ENCODE measurements at regions not wholly inside any gene's neighbourhood (a gene's known extent, or its start where the extent isn't known, plus 50 kb on each side); places are given as distances from the start of the nearest gene placed in this dataset.

GRCh38 chr2:40535972-40536371, 84.1 kb upstream of the SLC8A1 start:
- intact Hi-C loops (cut with DNase I; ENCODE audit: low total_unique reads), result no loop called here
- Histone ChIP-seq H3K9me3 (no peaks in the 10 kb centered on the region), H3K27ac (no peak overlapping the region), H3K36me3 (no peaks in the 10 kb centered on the region), H3K4me1 (no peaks in the 10 kb centered on the region), H3K27me3 (no peaks in the 10 kb centered on the region), H3K4me3 (no peak overlapping the region)
- no peak for DNase-seq
- TF ChIP-seq CTCF (IDR thresholded peaks at IDR 0.05) (no peak), EP300 (IDR thresholded peaks at IDR 0.05) (no peak), POLR2A (IDR thresholded peaks at IDR 0.05) (no peak), POLR2AphosphoS5 (IDR thresholded peaks at IDR 0.05) (no peak)
- WGBS, 5 donors, result 77 to 86% (median 81%) methylated on average over 4 of the region's 4 CpGs

- no peak for TF ChIP-seq POLR2AphosphoS5 (IDR thresholded peaks at IDR 0.05)
- no peak for TF ChIP-seq CTCF (IDR thresholded peaks at IDR 0.05)
- TF ChIP-seq POLR2A (IDR thresholded peaks at IDR 0.05), result no peak
- no peaks in the 10 kb centered on the region for H3K4me1 ChIP-seq
- H3K9me3 ChIP-seq, result no peaks in the 10 kb centered on the region
- intact Hi-C loops (cut with DNase I; ENCODE audit: low total_unique reads), result no loop called here
- H3K27ac ChIP-seq, result no peak overlapping the region
- peak in 1 of 2 donors; percentile 19 for DNase-seq
- 40 to 67% (median 47%) methylated on average over 3 of the region's 3 CpGs for WGBS, 5 donors
- no peaks in the 10 kb centered on the region for H3K36me3 ChIP-seq
- H3K4me3 ChIP-seq, result no peak overlapping the region
- no peaks in the 10 kb centered on the region for H3K27me3 ChIP-seq
These were observed 88.1 kb upstream of the SLC8A1 start for GRCh38 chr2:40540026-40540425.

- WGBS, 5 donors, result 37 to 59% (median 47%) methylated on average over 2 of the region's 2 CpGs
- no peak overlapping the region for H3K4me3 ChIP-seq
- TF ChIP-seq POLR2A (IDR thresholded peaks at IDR 0.05), result no peak
- no peak for TF ChIP-seq EP300 (IDR thresholded peaks at IDR 0.05)
- TF ChIP-seq CTCF (IDR thresholded peaks at IDR 0.05), result no peak
- no peak for TF ChIP-seq POLR2AphosphoS5 (IDR thresholded peaks at IDR 0.05)
- no peaks in the 10 kb centered on the region for H3K4me1 ChIP-seq
- intact Hi-C loops (cut with DNase I; ENCODE audit: low total_unique reads), result no loop called here
- no peaks in the 10 kb centered on the region for H3K27me3 ChIP-seq
- no peaks in the 10 kb centered on the region for H3K9me3 ChIP-seq
- no peak for DNase-seq
- no peak overlapping the region for H3K27ac ChIP-seq
- no peaks in the 10 kb centered on the region for H3K36me3 ChIP-seq
These were observed 91.5 kb upstream of the SLC8A1 start for GRCh38 chr2:40543381-40543780.

- H3K36me3 ChIP-seq, result no peaks in the 10 kb centered on the region
- no peaks in the 10 kb centered on the region for H3K27me3 ChIP-seq
- no peaks in the 10 kb centered on the region for H3K4me1 ChIP-seq
- no peaks in the 10 kb centered on the region for H3K9me3 ChIP-seq
- no peak for DNase-seq
- intact Hi-C loops (cut with DNase I; ENCODE audit: low total_unique reads), result no loop called here
- TF ChIP-seq CTCF (IDR thresholded peaks at IDR 0.05), result no peak
- no peak for TF ChIP-seq EP300 (IDR thresholded peaks at IDR 0.05)
- TF ChIP-seq POLR2AphosphoS5 (IDR thresholded peaks at IDR 0.05), result no peak
- no peak for TF ChIP-seq POLR2A (IDR thresholded peaks at IDR 0.05)
- H3K4me3 ChIP-seq, result no peak overlapping the region
- no peak overlapping the region for H3K27ac ChIP-seq
- 95 to 97% (median 96%) methylated on average over 3 of the region's 3 CpGs for WGBS, 5 donors
These were observed 92.2 kb upstream of the SLC8A1 start for GRCh38 chr2:40544072-40544471.

All from stomach (tissue), 8 donors.